HG03342 (cell line): ENCODE measurements at regions not wholly inside any gene's neighbourhood (a gene's known extent, or its start where the extent isn't known, plus 50 kb on each side); places are given as distances from the start of the nearest gene placed in this dataset.

Source experiments
- ATAC-seq: cut with Tn5 transposase; IDR thresholded peaks from one replicate; pipeline ENCODE4 v1.9.1; 2021; ENCODE audit warnings: mild to moderate bottlenecking, moderate library complexity; ENCODE audit not compliant: unreplicated experiment

- no peak for ATAC-seq
These were observed 845.9 kb upstream of the PCDH9 start for GRCh38 chr13:68076046-68076445.

- ATAC-seq = no peak
These were observed 836.9 kb upstream of the PCDH9 start for GRCh38 chr13:68066879-68067513.

GRCh38 chr13:68064001-68064770, 834.0 kb upstream of the PCDH9 start:
- ATAC-seq = no peak

- ATAC-seq = no peak
These were observed 833.0 kb upstream of the PCDH9 start for GRCh38 chr13:68063181-68063580.

GRCh38 chr13:68057836-68058235, 827.7 kb upstream of the PCDH9 start:
- ATAC-seq = no peak

GRCh38 chr13:68056816-68057710, 826.9 kb upstream of the PCDH9 start:
- no peak for ATAC-seq

- ATAC-seq = no peak
These were observed 821.8 kb upstream of the PCDH9 start for GRCh38 chr13:68051910-68052309.

GRCh38 chr13:68050761-68051160, 820.6 kb upstream of the PCDH9 start:
- no peak for ATAC-seq

GRCh38 chr13:68048802-68049359, 818.7 kb upstream of the PCDH9 start:
- no peak for ATAC-seq

- ATAC-seq = no peak
These were observed 817.8 kb upstream of the PCDH9 start for GRCh38 chr13:68047889-68048288.

GRCh38 chr13:68046903-68047302, 816.8 kb upstream of the PCDH9 start:
- ATAC-seq = no peak

GRCh38 chr13:68030152-68030809, 800.1 kb upstream of the PCDH9 start:
- ATAC-seq = no peak

- ATAC-seq = no peak
These were observed 798.6 kb upstream of the PCDH9 start for GRCh38 chr13:68028701-68029100.

GRCh38 chr13:68027306-68027705, 797.2 kb upstream of the PCDH9 start:
- no peak for ATAC-seq

GRCh38 chr13:68026077-68026476, 795.9 kb upstream of the PCDH9 start:
- peak; percentile 42 for ATAC-seq

GRCh38 chr13:68025604-68026003, 795.5 kb upstream of the PCDH9 start:
- ATAC-seq = no peak

GRCh38 chr13:68023838-68024581, 793.9 kb upstream of the PCDH9 start:
- no peak for ATAC-seq

- no peak for ATAC-seq
These were observed 789.8 kb upstream of the PCDH9 start for GRCh38 chr13:68019901-68020300.

GRCh38 chr13:68009546-68009945, 779.4 kb upstream of the PCDH9 start:
- ATAC-seq = no peak

GRCh38 chr13:68007576-68007975, 777.4 kb upstream of the PCDH9 start:
- ATAC-seq = no peak
